Epithelial cell of esophagus (primary cell): ENCODE measurements at regions not wholly inside any gene's neighbourhood (a gene's known extent, or its start where the extent isn't known, plus 50 kb on each side); places are given as distances from the start of the nearest gene placed in this dataset.

Experiments
- DNase-seq: peaks from one replicate; pipeline ENCODE4 v3.0.0; 2010; ENCODE audit warnings: low read depth
- H3K4me3 ChIP-seq: 2 replicates; pipeline ENCODE4 v1.5.1; 2011; ENCODE audit warnings: mild to moderate bottlenecking, low read length, control low read depth
- CTCF ChIP-seq: IDR thresholded peaks from 2 replicates; pipeline ENCODE4 v1.5.1; 2011; ENCODE audit warnings: low read depth, mild to moderate bottlenecking, low read length, control low read depth, inconsistent platforms; ENCODE audit not compliant: insufficient read depth; ENCODE audit errors: missing control alignments

- H3K4me3 ChIP-seq: no peak overlapping the region
- no peak for TF ChIP-seq CTCF
- no peak for DNase-seq
Observed at GRCh38 chr9:118401546-118401945, 697.3 kb downstream of the TLR4 start.

- DNase-seq: no peak
- no peak overlapping the region for H3K4me3 ChIP-seq
- no peak for TF ChIP-seq CTCF
Observed at GRCh38 chr9:118414676-118415075, 710.5 kb downstream of the TLR4 start.

- TF ChIP-seq CTCF: no peak
- H3K4me3 ChIP-seq: no peak overlapping the region
- peak; percentile 46 for DNase-seq
Observed at GRCh38 chr9:118418887-118419565, 714.8 kb downstream of the TLR4 start.

- TF ChIP-seq CTCF: no peak
- no peak for DNase-seq
- H3K4me3 ChIP-seq: no peak overlapping the region
Observed at GRCh38 chr9:118419676-118420075, 715.5 kb downstream of the TLR4 start.

- no peak for TF ChIP-seq CTCF
- no peak overlapping the region for H3K4me3 ChIP-seq
- DNase-seq: no peak
Observed at GRCh38 chr9:118422508-118422907, 718.3 kb downstream of the TLR4 start.

- no peak overlapping the region for H3K4me3 ChIP-seq
- no peak for DNase-seq
- no peak for TF ChIP-seq CTCF
Observed at GRCh38 chr9:118423021-118423420, 718.8 kb downstream of the TLR4 start.

GRCh38 chr9:118423721-118424120 lies 719.5 kb downstream of the TLR4 start:
- DNase-seq: no peak
- TF ChIP-seq CTCF: no peak
- H3K4me3 ChIP-seq: no peak overlapping the region
